Loucy (cell line): ENCODE measurements at regions not wholly inside any gene's neighbourhood (a gene's known extent, or its start where the extent isn't known, plus 50 kb on each side); places are given as distances from the start of the nearest gene placed in this dataset.

Source experiments
- CTCF ChIP-seq: fragments of 200-600 bp; sonication (generic); conservative IDR thresholded peaks from 2 replicates; pipeline ENCODE4 v1.5.1; 2014; ENCODE audit warnings: mild to moderate bottlenecking, antibody characterized with exemption, low read length
- EZH2phosphoT487 ChIP-seq: fragments of 200-600 bp; IDR thresholded peaks from 2 replicates; pipeline ENCODE4 v1.6.1; 2018; ENCODE audit warnings: antibody characterized with exemption, mild to moderate bottlenecking, moderate library complexity, borderline replicate concordance

DNA sequence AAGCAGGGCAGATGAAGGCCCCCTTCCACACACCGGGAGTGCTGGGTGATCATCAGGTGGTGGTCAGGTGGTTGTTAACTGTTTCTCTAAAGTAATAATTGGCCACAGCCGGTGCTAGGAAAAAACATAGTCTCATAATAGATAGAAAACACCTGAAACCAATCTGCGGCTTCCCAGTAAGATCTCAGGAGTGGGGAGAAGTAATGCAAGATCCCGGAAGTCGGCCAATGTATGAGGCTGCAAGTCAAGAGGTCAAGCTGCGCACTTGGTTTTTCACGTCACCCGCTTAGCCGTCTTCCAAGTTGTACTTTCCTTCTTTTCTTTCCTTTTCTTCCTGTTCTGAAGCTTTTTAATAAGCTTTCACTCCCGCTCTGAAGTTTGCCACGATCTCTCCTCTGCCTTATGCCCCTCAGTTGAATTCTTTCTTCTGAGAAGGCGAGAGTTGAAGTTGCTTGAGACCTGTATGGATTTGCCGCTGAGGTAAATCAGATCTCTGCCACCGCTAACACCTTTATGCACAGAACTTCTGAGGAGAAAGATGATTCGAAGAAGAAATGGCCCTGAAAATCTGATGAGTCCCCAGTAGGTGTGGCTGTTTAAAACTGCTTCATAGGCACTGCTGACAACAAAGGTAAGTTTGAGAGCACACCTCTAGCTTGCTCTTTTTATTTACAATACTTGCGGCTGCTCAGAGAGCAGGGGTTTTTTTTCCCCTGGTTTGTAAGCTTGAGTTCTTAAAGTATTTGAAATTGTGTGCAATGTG is 406.6 kb downstream of the FAM170A start:
- TF ChIP-seq CTCF (no peak), EZH2phosphoT487 (no peak)
